ENCODE measurements at regions not wholly inside any gene's neighbourhood (a gene's known extent, or its start where the extent isn't known, plus 50 kb on each side); places are given as distances from the start of the nearest gene placed in this dataset.

- in situ Hi-C loops (cut with MboI; ENCODE audit: low sequenced_read_pairs in 4 of 4) (no loop called here), intact Hi-C loops (cut with DNase I; ENCODE audit: low total_unique reads) (no loop called here)
- ATAC-seq (no peak), DNase-seq (no peak)
- no peaks in the 10 kb centered on the region for H3K27me3 ChIP-seq
- H3K36me3 ChIP-seq, result no peaks in the 10 kb centered on the region
- H3K4me3 ChIP-seq, result no peak overlapping the region
- no peaks in the 10 kb centered on the region for H3K4me1 ChIP-seq
- H3K27ac ChIP-seq, result no peak overlapping the region
- H3K9me3 ChIP-seq, result no peaks in the 10 kb centered on the region
- TF ChIP-seq POLR2A (IDR thresholded peaks at IDR 0.05), result no peak
- TF ChIP-seq, protein P1, sequence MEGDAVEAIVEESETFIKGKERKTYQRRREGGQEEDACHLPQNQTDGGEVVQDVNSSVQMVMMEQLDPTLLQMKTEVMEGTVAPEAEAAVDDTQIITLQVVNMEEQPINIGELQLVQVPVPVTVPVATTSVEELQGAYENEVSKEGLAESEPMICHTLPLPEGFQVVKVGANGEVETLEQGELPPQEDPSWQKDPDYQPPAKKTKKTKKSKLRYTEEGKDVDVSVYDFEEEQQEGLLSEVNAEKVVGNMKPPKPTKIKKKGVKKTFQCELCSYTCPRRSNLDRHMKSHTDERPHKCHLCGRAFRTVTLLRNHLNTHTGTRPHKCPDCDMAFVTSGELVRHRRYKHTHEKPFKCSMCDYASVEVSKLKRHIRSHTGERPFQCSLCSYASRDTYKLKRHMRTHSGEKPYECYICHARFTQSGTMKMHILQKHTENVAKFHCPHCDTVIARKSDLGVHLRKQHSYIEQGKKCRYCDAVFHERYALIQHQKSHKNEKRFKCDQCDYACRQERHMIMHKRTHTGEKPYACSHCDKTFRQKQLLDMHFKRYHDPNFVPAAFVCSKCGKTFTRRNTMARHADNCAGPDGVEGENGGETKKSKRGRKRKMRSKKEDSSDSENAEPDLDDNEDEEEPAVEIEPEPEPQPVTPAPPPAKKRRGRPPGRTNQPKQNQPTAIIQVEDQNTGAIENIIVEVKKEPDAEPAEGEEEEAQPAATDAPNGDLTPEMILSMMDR (IDR thresholded peaks at IDR 0.05 in 4 of 5, conservative IDR thresholded peaks at IDR 0.05 in 1 of 5), result no peak
Observed at GRCh38 chr13:48901781-48902180, 73.9 kb upstream of the FNDC3A start.

- DNase-seq (no peak), ATAC-seq (no peak)
- H3K27ac ChIP-seq, result no peak overlapping the region
- H3K27me3 ChIP-seq, result no peaks in the 10 kb centered on the region
- intact Hi-C loops (cut with DNase I; ENCODE audit: low total_unique reads), result no loop called here
- H3K9me3 ChIP-seq, result no peaks in the 10 kb centered on the region
- TF ChIP-seq, protein P1 (IDR thresholded peaks at IDR 0.05 in 4 of 5, conservative IDR thresholded peaks at IDR 0.05 in 1 of 5), result no peak
- no peak for TF ChIP-seq POLR2A (IDR thresholded peaks at IDR 0.05)
- no peaks in the 10 kb centered on the region for H3K4me1 ChIP-seq
- in situ Hi-C loops (cut with MboI; ENCODE audit: low sequenced_read_pairs in 4 of 4), result no loop called here
- H3K4me3 ChIP-seq, result no peak overlapping the region
- H3K36me3 ChIP-seq, result no peaks in the 10 kb centered on the region
Observed at GRCh38 chr13:48902368-48902767, 73.3 kb upstream of the FNDC3A start.

DNA sequence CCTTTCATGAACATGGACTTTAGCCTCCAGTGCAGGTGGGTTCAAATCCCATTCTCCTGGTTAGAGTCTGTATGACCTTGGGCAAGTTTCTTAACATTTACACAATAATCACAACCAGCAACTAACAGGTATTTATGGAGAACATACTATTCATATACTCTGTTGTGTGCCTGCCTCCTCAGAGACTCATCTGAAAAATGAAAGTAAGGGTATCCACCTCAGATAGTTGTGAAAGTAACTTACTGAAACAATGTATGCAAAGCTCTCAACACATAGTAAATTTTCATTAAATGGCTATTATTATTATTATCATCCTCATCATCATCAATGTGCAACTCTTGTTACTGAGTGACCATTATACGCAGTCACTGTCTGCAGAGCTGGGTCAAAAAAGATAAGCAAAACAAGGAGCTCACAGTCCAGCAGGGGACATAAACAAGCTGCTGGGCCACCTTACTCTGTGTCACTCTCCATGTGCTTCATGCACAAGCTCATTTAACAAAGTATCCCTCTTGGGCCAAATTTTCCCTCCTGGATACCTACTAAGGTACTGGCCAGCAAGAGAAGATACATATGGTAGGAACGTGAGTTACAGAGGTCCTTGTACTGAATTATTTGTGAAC lies 70.9 kb upstream of the FNDC3A start:
- intact Hi-C loops (cut with DNase I; ENCODE audit: low total_unique reads), result no loop called here
- H3K4me1 ChIP-seq, result no peaks in the 10 kb centered on the region
- no peak overlapping the region for H3K4me3 ChIP-seq
- in situ Hi-C loops (cut with MboI; ENCODE audit: low sequenced_read_pairs in 4 of 4), result no loop called here
- H3K9me3 ChIP-seq, result no peaks in the 10 kb centered on the region
- H3K27me3 ChIP-seq, result no peaks in the 10 kb centered on the region
- DNase-seq (no peak), ATAC-seq (no peak)
- no peak overlapping the region for H3K27ac ChIP-seq
- TF ChIP-seq, protein P1 (IDR thresholded peaks at IDR 0.05 in 4 of 5, conservative IDR thresholded peaks at IDR 0.05 in 1 of 5), result no peak
- TF ChIP-seq POLR2A (IDR thresholded peaks at IDR 0.05), result no peak
- H3K36me3 ChIP-seq, result no peaks in the 10 kb centered on the region

GRCh38 chr13:48906200-48906599 lies 69.5 kb upstream of the FNDC3A start:
- Histone ChIP-seq H3K4me1 (no peaks in the 10 kb centered on the region), H3K4me3 (no peak overlapping the region), H3K36me3 (no peaks in the 10 kb centered on the region), H3K27me3 (no peaks in the 10 kb centered on the region), H3K9me3 (no peaks in the 10 kb centered on the region), H3K27ac (no peak overlapping the region)
- in situ Hi-C loops (cut with MboI; ENCODE audit: low sequenced_read_pairs in 4 of 4) (no loop called here), intact Hi-C loops (cut with DNase I; ENCODE audit: low total_unique reads) (no loop called here)
- TF ChIP-seq, protein P1 (IDR thresholded peaks at IDR 0.05 in 4 of 5, conservative IDR thresholded peaks at IDR 0.05 in 1 of 5), result no peak
- TF ChIP-seq POLR2A (IDR thresholded peaks at IDR 0.05), result no peak
- DNase-seq, result no peak
- no peak for ATAC-seq
